Transverse colon (tissue), 4 donors: ENCODE measurements at regions not wholly inside any gene's neighbourhood (a gene's known extent, or its start where the extent isn't known, plus 50 kb on each side); places are given as distances from the start of the nearest gene placed in this dataset.
A peak's percentile ranks its signal among the peaks of the same experiment; 100 is the strongest.
"Not testable (repeated sequence)": the region's sequence is repeated elsewhere in the genome, so short reads cannot be mapped to it uniquely, and the experiment has no call there.

Experiments used
- DNase-seq: peaks from one replicate; pipeline ENCODE4 v3.0.0-alpha.2; 2019
- H3K27ac ChIP-seq, 4 donors: fragments of 200-600 bp; sonication (generic); 2 replicates each; pipeline ENCODE4 v1.5.1; 2016 to 2018; ENCODE audit warnings: inconsistent platforms in 4 of 4
- H3K27me3 ChIP-seq: fragments of 200-600 bp; sonication (generic); 2 replicates; pipeline ENCODE4 v1.5.1; 2017; ENCODE audit warnings: inconsistent platforms
- H3K36me3 ChIP-seq, 4 donors: fragments of 200-600 bp; sonication (generic); 2 replicates each; pipeline ENCODE4 v1.5.1; 2017 to 2019; ENCODE audit warnings: inconsistent platforms in 4 of 4
- H3K4me1 ChIP-seq, 4 donors: fragments of 200-600 bp; sonication (generic); 2 replicates each; pipeline ENCODE4 v1.5.1; 2017 to 2020; ENCODE audit warnings: inconsistent platforms in 4 of 4
- H3K4me3 ChIP-seq, 4 donors: fragments of 200-600 bp; sonication (generic); 1 replicate in 1 of 4; 2 replicates in 3 of 4; pipeline versions ENCODE4 v1.5.1 to v1.6.1; 2017 to 2019; ENCODE audit warnings: inconsistent platforms in 4 of 4
- H3K9me3 ChIP-seq, 2 donors: fragments of 200-600 bp; sonication (generic); 2 replicates each; pipeline ENCODE4 v1.5.1; 2017 to 2019; ENCODE audit warnings: inconsistent platforms in 2 of 2
- CTCF ChIP-seq, 5 experiments: fragments of 200-600 bp in 3 of 5; fragments of 450-650 bp in 2 of 5; sonication (generic) in 3 of 5; IDR thresholded peaks; 1 replicate in 2 of 5; 2 replicates in 3 of 5; pipeline ENCODE4 v1.5.1; 2016 to 2017; ENCODE audit warnings: antibody characterized with exemption in 5 of 5, inconsistent platforms in 3 of 5, mild to moderate bottlenecking in 2 of 5, moderate library complexity in 1 of 5
- EP300 ChIP-seq: sonication (generic); formaldehyde crosslinking; IDR thresholded peaks from one replicate; pipeline ENCODE4 v1.6.1; 2017; ENCODE audit warnings: antibody characterized with exemption, low read depth
- POLR2A ChIP-seq: fragments of 450-650 bp; IDR thresholded peaks from one replicate; pipeline ENCODE4 v1.6.1; 2016; ENCODE audit warnings: antibody characterized with exemption, mild to moderate bottlenecking, moderate library complexity
- POLR2AphosphoS5 ChIP-seq, 3 donors: sonication (generic); formaldehyde crosslinking; IDR thresholded peaks; one replicate each; pipeline ENCODE4 v1.6.1; 2016; ENCODE audit warnings: antibody characterized with exemption in 3 of 3
- WGBS, 2 donors: methylation state at CpG; one replicate each; pipeline ENCODE4 v1.1.5; 2018; ENCODE audit warnings: low coverage in 1 of 2; 5-methylcytosine and 5-hydroxymethylcytosine counted together
- in situ Hi-C, 4 donors: fragments of 200-750 bp; cut with MboI; loops; one replicate each; pipeline versions ENCODE4 v1.15.0 to v1.15.1; 2017; ENCODE audit warnings: low sequenced_read_pairs in 3 of 4, low pct_ligation_motif_present in 1 of 4, low pct_unique_long_range_greater_than_20kb in 1 of 4
- intact Hi-C: fragments of 100-400 bp; cut with DNase I; formaldehyde crosslinking; loops from one replicate; pipeline ENCODE4 v1.15.1; 2023; ENCODE audit warnings: low total_unique reads

GRCh38 chr4:13922459-13922858 lies 294.9 kb upstream of the BOD1L1 start:
- H3K4me1 ChIP-seq: peaks cover 0 to 6% (median 2%) of the 10 kb centered on the region in 4 donors
- H3K27ac ChIP-seq: peak overlapping the region in 1 of 4 donors; percentile 35
- intact Hi-C loops: no loop called here
- TF ChIP-seq POLR2AphosphoS5 (IDR thresholded peaks at IDR 0.05): no peak
- no peak for TF ChIP-seq POLR2A
- TF ChIP-seq CTCF (IDR thresholded peaks at IDR 0.05): no peak
- TF ChIP-seq EP300: no peak
- WGBS, 2 donors: 69 to 83% methylated on average over 2 of the region's 2 CpGs
- H3K27me3 ChIP-seq: no peaks in the 10 kb centered on the region
- in situ Hi-C loops: no loop called here
- DNase-seq: no peak
- no peaks in the 10 kb centered on the region for H3K36me3 ChIP-seq
- H3K4me3 ChIP-seq: no peak overlapping the region
- H3K9me3 ChIP-seq: no peaks in the 10 kb centered on the region

GRCh38 chr4:13922873-13923645 lies 295.5 kb upstream of the BOD1L1 start:
- in situ Hi-C loops: no loop called here
- DNase-seq: no peak
- Histone ChIP-seq H3K9me3 (no peaks in the 10 kb centered on the region), H3K27me3 (no peaks in the 10 kb centered on the region), H3K27ac (no peak overlapping the region), H3K4me1 (peaks cover 0 to 6% (median 2%) of the 10 kb centered on the region in 4 donors), H3K36me3 (no peaks in the 10 kb centered on the region), H3K4me3 (no peak overlapping the region)
- intact Hi-C loops: no loop called here
- TF ChIP-seq EP300 (no peak), POLR2AphosphoS5 (IDR thresholded peaks at IDR 0.05) (no peak), POLR2A (no peak), CTCF (IDR thresholded peaks at IDR 0.05) (no peak)
- WGBS, 2 donors: 38 to 100% methylated on average over 1 to 4 of the region's 4 CpGs

GRCh38 chr4:13924900-13925299 lies 297.4 kb upstream of the BOD1L1 start:
- H3K4me3 ChIP-seq, in situ Hi-C loops, DNase-seq, H3K4me1 ChIP-seq, H3K27ac ChIP-seq, H3K36me3 ChIP-seq, H3K9me3 ChIP-seq, H3K27me3 ChIP-seq, intact Hi-C loops: not testable (repeated sequence)
- 100% methylated on average over 1 of the region's 1 CpG; no CpG with 5 or more reads in 1 of the 2 donors for WGBS, 2 donors

- Histone ChIP-seq H3K9me3 (no peaks in the 10 kb centered on the region), H3K27me3 (no peaks in the 10 kb centered on the region), H3K4me3 (no peak overlapping the region), H3K27ac (no peak overlapping the region), H3K4me1 (no peaks in the 10 kb centered on the region), H3K36me3 (no peaks in the 10 kb centered on the region)
- TF ChIP-seq POLR2AphosphoS5 (IDR thresholded peaks at IDR 0.05) (no peak), EP300 (no peak), CTCF (IDR thresholded peaks at IDR 0.05) (no peak), POLR2A (no peak)
- intact Hi-C loops: no loop called here
- DNase-seq: no peak
- in situ Hi-C loops: no loop called here
- WGBS, 2 donors: 82 to 100% methylated on average over 1 to 7 of the region's 7 CpGs
Measured at GRCh38 chr4:13928214-13928613, 300.7 kb upstream of the BOD1L1 start.

- no peaks in the 10 kb centered on the region for H3K27me3 ChIP-seq
- no peaks in the 10 kb centered on the region for H3K9me3 ChIP-seq
- intact Hi-C loops: loop anchor here (10.0 kb wide), 1 partner anchor 1575 kb away; no protein-coding TSS in a partner anchor
- TF ChIP-seq CTCF (IDR thresholded peaks at IDR 0.05) (no peak), POLR2A (no peak), POLR2AphosphoS5 (IDR thresholded peaks at IDR 0.05) (no peak), EP300 (no peak)
- in situ Hi-C loops: no loop called here
- WGBS, 2 donors: 72 to 73% methylated on average over 4 of the region's 4 CpGs
- H3K36me3 ChIP-seq: no peaks in the 10 kb centered on the region
- no peak overlapping the region for H3K27ac ChIP-seq
- H3K4me3 ChIP-seq: no peak overlapping the region
- H3K4me1 ChIP-seq: no peaks in the 10 kb centered on the region
- DNase-seq: no peak
Measured at GRCh38 chr4:13930155-13930554, 302.6 kb upstream of the BOD1L1 start.
